ENCODE measurements at regions not wholly inside any gene's neighbourhood (a gene's known extent, or its start where the extent isn't known, plus 50 kb on each side); places are given as distances from the start of the nearest gene placed in this dataset.
A peak's percentile ranks its signal among the peaks of the same experiment; 100 is the strongest.

- peak; percentile 9 for DNase-seq
Measured at GRCh38 chr14:105862581-105863239, 336.3 kb downstream of the TMEM121 start.

- peak; percentile 12 for DNase-seq
Measured at GRCh38 chr14:105863296-105864108, 337.1 kb downstream of the TMEM121 start.

- DNase-seq = peak; percentile 4
Measured at GRCh38 chr14:105864116-105864515, 337.7 kb downstream of the TMEM121 start.

- DNase-seq = peak; percentile 14
Measured at GRCh38 chr14:105864651-105865265, 338.4 kb downstream of the TMEM121 start.

- DNase-seq = peak; percentile 11
Measured at GRCh38 chr14:105865266-105865903, 339.0 kb downstream of the TMEM121 start.

- peak; percentile 12 for DNase-seq
Measured at GRCh38 chr14:105865904-105866840, 339.8 kb downstream of the TMEM121 start.

GRCh38 chr14:105866841-105867321 lies 340.5 kb downstream of the TMEM121 start:
- DNase-seq = peak; percentile 9

GRCh38 chr14:105867961-105868599 lies 341.7 kb downstream of the TMEM121 start:
- DNase-seq = peak; percentile 9

- DNase-seq = no peak
Measured at GRCh38 chr14:105871590-105871989, 345.2 kb downstream of the TMEM121 start.

- DNase-seq = no peak
Measured at GRCh38 chr14:105873870-105874512, 347.6 kb downstream of the TMEM121 start.

- DNase-seq = peak; percentile 5
Measured at GRCh38 chr14:105876158-105876557, 349.8 kb downstream of the TMEM121 start.

- DNase-seq = peak; percentile 6
Measured at GRCh38 chr14:105876829-105877228, 350.4 kb downstream of the TMEM121 start.

- DNase-seq = peak; percentile 4
Measured at GRCh38 chr14:105877645-105878044, 351.3 kb downstream of the TMEM121 start.

- DNase-seq = peak; percentile 9
Measured at GRCh38 chr14:105878125-105878524, 351.7 kb downstream of the TMEM121 start.

GRCh38 chr14:105878554-105878953 lies 352.2 kb downstream of the TMEM121 start:
- peak; percentile 5 for DNase-seq

- DNase-seq = no peak
Measured at GRCh38 chr14:105879503-105879866, 353.1 kb downstream of the TMEM121 start.

GRCh38 chr14:105879867-105880561 lies 353.6 kb downstream of the TMEM121 start:
- DNase-seq = peak; percentile 19

- peak; percentile 6 for DNase-seq
Measured at GRCh38 chr14:105880616-105881015, 354.2 kb downstream of the TMEM121 start.

- peak; percentile 13 for DNase-seq
Measured at GRCh38 chr14:105881021-105881930, 354.9 kb downstream of the TMEM121 start.

All from activated CD8-positive, alpha-beta memory T cell treated with anti-CD3 and anti-CD28 coated beads, Interleukin-2, amount 50 U/mL, for 4 hours (primary cell).